GM12878 (cell line): ENCODE measurements at regions not wholly inside any gene's neighbourhood (a gene's known extent, or its start where the extent isn't known, plus 50 kb on each side); places are given as distances from the start of the nearest gene placed in this dataset.

Experiments used
- EP300 ChIP-seq, 2 experiments: fragments of 150-350 bp in 1 of 2; IDR thresholded peaks; 2 replicates each; pipeline ENCODE4 v1.6.1; 2011 to 2012; ENCODE audit warnings: low read depth in 2 of 2, low read length in 2 of 2, borderline replicate concordance in 1 of 2, improper control_type of control experiment in 1 of 2, inconsistent platforms in 1 of 2; ENCODE audit not compliant: control insufficient read depth in 1 of 2
- FOXK2 ChIP-seq: fragments of 450-650 bp; IDR thresholded peaks from 2 replicates; pipeline ENCODE4 v1.6.1; 2017; ENCODE audit warnings: mild to moderate bottlenecking, moderate library complexity
- GABPA ChIP-seq: IDR thresholded peaks from 2 replicates; pipeline ENCODE4 v1.6.1; 2014; ENCODE audit warnings: antibody characterized with exemption, low read depth, mild to moderate bottlenecking, inconsistent platforms
- KDM1A ChIP-seq: fragments of 200-600 bp; sonication (generic); IDR thresholded peaks from 2 replicates; pipeline ENCODE4 v1.6.1; 2016; ENCODE audit warnings: borderline replicate concordance
- NFIC ChIP-seq: IDR thresholded peaks from 2 replicates; pipeline ENCODE4 v1.6.1; 2012; ENCODE audit warnings: low read depth, mild to moderate bottlenecking, inconsistent platforms, low read length, moderate library complexity
- NRF1 ChIP-seq: conservative IDR thresholded peaks from 2 replicates; pipeline ENCODE4 v1.6.1; 2011; ENCODE audit warnings: mild to moderate bottlenecking, low read depth, low read length, improper control_type of control experiment
- POLR2AphosphoS2 ChIP-seq: IDR thresholded peaks from 2 replicates; pipeline ENCODE4 v1.6.1; 2011; ENCODE audit warnings: low read depth, mild to moderate bottlenecking, low read length, improper control_type of control experiment, moderate library complexity
- RAD21 ChIP-seq: IDR thresholded peaks from 2 replicates; pipeline ENCODE4 v1.6.1; 2011; ENCODE audit warnings: mild to moderate bottlenecking, low read depth, low read length, moderate library complexity; ENCODE audit not compliant: insufficient read depth
- YY1 ChIP-seq: IDR thresholded peaks from 2 replicates; pipeline ENCODE4 v1.6.1; 2011; ENCODE audit warnings: low read depth, mild to moderate bottlenecking, low read length
- ZNF274 ChIP-seq: IDR thresholded peaks from one replicate; pipeline ENCODE4 v1.8.0; 2011; ENCODE audit not compliant: insufficient read length, insufficient read depth
- TF ChIP-seq, protein P1 (sequence below): IDR thresholded peaks from 2 replicates; pipeline ENCODE4 v1.6.1; 2012; ENCODE audit warnings: low read depth, low read length, improper control_type of control experiment
- TF ChIP-seq, protein P2 (sequence below), 3 experiments: IDR thresholded peaks in 2 of 3; conservative IDR thresholded peaks in 1 of 3; 2 replicates each; pipeline ENCODE4 v1.5.1; 2011; ENCODE audit warnings: low read depth in 3 of 3, low read length in 3 of 3, mild to moderate bottlenecking in 3 of 3, control low read depth in 2 of 3, moderate library complexity in 2 of 3, inconsistent platforms in 1 of 3, mixed read lengths in 1 of 3; ENCODE audit not compliant: control insufficient read depth in 2 of 3, insufficient read depth in 1 of 3; ENCODE audit errors: extremely low read depth in 1 of 3
- TF ChIP-seq, protein P3 (sequence below): IDR thresholded peaks from 2 replicates; pipeline ENCODE4 v1.6.1; 2012; ENCODE audit warnings: improper control_type of control experiment, low read depth, low read length; ENCODE audit not compliant: insufficient replicate concordance

DNA sequence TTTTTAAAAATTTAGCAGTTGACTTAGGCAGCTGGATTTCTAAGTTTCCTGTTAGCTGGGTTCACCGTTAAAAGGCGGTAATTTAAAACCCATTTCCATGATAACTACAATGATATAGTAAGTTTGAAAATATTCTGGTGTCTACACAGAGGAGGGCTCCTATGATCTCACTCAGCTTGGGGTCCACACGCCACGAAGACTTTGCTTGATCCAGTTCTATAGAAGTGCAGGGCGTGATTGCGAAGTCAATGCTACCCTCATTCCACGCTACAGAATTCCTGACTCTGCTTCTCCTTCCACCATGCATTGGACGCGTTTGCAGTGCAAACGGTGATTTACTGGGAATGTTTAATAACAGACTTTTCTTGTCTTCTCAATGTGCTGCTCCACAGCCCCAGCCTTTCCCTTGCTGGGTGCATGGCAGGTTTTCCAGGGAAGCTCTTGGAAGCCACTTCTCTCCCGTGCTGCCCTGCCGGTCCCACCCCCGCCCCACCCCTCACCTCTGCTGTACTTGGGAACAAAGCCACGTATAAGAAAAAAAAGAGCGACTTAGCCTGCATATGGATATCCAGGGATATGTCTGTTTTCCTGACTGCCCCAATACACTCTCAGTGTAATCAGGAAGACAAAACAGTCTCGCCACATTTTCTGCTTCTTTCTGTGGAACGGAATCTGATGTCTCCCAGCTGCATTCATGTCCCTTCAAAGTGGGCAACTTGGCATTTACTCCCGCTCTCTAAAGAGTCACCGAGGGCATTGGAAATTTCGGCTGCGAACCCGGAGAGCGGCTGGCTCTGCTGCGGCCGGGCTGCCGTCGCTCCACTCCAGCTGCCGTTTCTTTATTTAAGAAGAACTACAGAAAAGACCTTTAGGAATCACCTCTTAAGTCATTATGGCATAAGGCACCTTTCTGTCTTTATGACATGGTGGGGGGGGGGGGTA is 434.4 kb upstream of the MGMT start:
- TF ChIP-seq, protein P1, sequence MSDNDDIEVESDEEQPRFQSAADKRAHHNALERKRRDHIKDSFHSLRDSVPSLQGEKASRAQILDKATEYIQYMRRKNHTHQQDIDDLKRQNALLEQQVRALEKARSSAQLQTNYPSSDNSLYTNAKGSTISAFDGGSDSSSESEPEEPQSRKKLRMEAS = no peak
- TF ChIP-seq NFIC = no peak
- TF ChIP-seq EP300 (IDR thresholded peaks at IDR 0.05; ENCODE audit: borderline replicate concordance in 1 of 2, control insufficient read depth in 1 of 2, low read depth in 2 of 2, low read length in 2 of 2) = no peak
- TF ChIP-seq, protein P2, sequence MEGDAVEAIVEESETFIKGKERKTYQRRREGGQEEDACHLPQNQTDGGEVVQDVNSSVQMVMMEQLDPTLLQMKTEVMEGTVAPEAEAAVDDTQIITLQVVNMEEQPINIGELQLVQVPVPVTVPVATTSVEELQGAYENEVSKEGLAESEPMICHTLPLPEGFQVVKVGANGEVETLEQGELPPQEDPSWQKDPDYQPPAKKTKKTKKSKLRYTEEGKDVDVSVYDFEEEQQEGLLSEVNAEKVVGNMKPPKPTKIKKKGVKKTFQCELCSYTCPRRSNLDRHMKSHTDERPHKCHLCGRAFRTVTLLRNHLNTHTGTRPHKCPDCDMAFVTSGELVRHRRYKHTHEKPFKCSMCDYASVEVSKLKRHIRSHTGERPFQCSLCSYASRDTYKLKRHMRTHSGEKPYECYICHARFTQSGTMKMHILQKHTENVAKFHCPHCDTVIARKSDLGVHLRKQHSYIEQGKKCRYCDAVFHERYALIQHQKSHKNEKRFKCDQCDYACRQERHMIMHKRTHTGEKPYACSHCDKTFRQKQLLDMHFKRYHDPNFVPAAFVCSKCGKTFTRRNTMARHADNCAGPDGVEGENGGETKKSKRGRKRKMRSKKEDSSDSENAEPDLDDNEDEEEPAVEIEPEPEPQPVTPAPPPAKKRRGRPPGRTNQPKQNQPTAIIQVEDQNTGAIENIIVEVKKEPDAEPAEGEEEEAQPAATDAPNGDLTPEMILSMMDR (IDR thresholded peaks at IDR 0.05 in 2 of 3, conservative IDR thresholded peaks at IDR 0.05 in 1 of 3; ENCODE audit: control insufficient read depth in 2 of 3, extremely low read depth in 1 of 3, insufficient read depth in 1 of 3, low read depth in 3 of 3, low read length in 3 of 3) = no peak
- TF ChIP-seq NRF1 = no peak
- no peak for TF ChIP-seq POLR2AphosphoS2
- no peak for TF ChIP-seq KDM1A
- no peak for TF ChIP-seq ZNF274
- no peak for TF ChIP-seq YY1
- no peak for TF ChIP-seq GABPA
- no peak for TF ChIP-seq FOXK2
- TF ChIP-seq RAD21 = no peak
- TF ChIP-seq, protein P3, sequence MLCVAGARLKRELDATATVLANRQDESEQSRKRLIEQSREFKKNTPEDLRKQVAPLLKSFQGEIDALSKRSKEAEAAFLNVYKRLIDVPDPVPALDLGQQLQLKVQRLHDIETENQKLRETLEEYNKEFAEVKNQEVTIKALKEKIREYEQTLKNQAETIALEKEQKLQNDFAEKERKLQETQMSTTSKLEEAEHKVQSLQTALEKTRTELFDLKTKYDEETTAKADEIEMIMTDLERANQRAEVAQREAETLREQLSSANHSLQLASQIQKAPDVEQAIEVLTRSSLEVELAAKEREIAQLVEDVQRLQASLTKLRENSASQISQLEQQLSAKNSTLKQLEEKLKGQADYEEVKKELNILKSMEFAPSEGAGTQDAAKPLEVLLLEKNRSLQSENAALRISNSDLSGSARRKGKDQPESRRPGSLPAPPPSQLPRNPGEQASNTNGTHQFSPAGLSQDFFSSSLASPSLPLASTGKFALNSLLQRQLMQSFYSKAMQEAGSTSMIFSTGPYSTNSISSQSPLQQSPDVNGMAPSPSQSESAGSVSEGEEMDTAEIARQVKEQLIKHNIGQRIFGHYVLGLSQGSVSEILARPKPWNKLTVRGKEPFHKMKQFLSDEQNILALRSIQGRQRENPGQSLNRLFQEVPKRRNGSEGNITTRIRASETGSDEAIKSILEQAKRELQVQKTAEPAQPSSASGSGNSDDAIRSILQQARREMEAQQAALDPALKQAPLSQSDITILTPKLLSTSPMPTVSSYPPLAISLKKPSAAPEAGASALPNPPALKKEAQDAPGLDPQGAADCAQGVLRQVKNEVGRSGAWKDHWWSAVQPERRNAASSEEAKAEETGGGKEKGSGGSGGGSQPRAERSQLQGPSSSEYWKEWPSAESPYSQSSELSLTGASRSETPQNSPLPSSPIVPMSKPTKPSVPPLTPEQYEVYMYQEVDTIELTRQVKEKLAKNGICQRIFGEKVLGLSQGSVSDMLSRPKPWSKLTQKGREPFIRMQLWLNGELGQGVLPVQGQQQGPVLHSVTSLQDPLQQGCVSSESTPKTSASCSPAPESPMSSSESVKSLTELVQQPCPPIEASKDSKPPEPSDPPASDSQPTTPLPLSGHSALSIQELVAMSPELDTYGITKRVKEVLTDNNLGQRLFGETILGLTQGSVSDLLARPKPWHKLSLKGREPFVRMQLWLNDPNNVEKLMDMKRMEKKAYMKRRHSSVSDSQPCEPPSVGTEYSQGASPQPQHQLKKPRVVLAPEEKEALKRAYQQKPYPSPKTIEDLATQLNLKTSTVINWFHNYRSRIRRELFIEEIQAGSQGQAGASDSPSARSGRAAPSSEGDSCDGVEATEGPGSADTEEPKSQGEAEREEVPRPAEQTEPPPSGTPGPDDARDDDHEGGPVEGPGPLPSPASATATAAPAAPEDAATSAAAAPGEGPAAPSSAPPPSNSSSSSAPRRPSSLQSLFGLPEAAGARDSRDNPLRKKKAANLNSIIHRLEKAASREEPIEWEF = no peak
